ENCODE measurements at regions not wholly inside any gene's neighbourhood (a gene's known extent, or its start where the extent isn't known, plus 50 kb on each side); places are given as distances from the start of the nearest gene placed in this dataset.

- DNase-seq (ENCODE audit: low spot score), result no peak
Measured at GRCh38 chr6:18963439-18963838, 576.3 kb downstream of the RNF144B start.

GRCh38 chr6:18973251-18973650, 586.1 kb downstream of the RNF144B start:
- peak; percentile 12 for DNase-seq (ENCODE audit: low spot score)

- DNase-seq (ENCODE audit: low spot score), result no peak
Measured at GRCh38 chr6:18976091-18976490, 588.9 kb downstream of the RNF144B start.

- DNase-seq (ENCODE audit: low spot score), result no peak
Measured at GRCh38 chr6:18976966-18977365, 589.8 kb downstream of the RNF144B start.

- DNase-seq (ENCODE audit: low spot score), result no peak
Measured at GRCh38 chr6:18978337-18979128, 591.4 kb downstream of the RNF144B start.

- no peak for DNase-seq (ENCODE audit: low spot score)
Measured at GRCh38 chr6:18985061-18985460, 597.9 kb downstream of the RNF144B start.

GRCh38 chr6:18985996-18986395, 598.8 kb downstream of the RNF144B start:
- DNase-seq (ENCODE audit: low spot score), result no peak

GRCh38 chr6:18988636-18989035, 601.5 kb downstream of the RNF144B start:
- no peak for DNase-seq (ENCODE audit: low spot score)

- DNase-seq (ENCODE audit: low spot score), result peak; percentile 36
Measured at GRCh38 chr6:18990059-18990978, 603.2 kb downstream of the RNF144B start.

- DNase-seq (ENCODE audit: low spot score), result peak; percentile 39
Measured at GRCh38 chr6:18997375-18997826, 610.3 kb downstream of the RNF144B start.

- DNase-seq (ENCODE audit: low spot score), result no peak
Measured at GRCh38 chr6:19002976-19003560, 615.9 kb downstream of the RNF144B start.

- no peak for DNase-seq (ENCODE audit: low spot score)
Measured at GRCh38 chr6:19004176-19004575, 617.0 kb downstream of the RNF144B start.

- DNase-seq (ENCODE audit: low spot score), result no peak
Measured at GRCh38 chr6:19009769-19010168, 622.6 kb downstream of the RNF144B start.

GRCh38 chr6:19013026-19013705, 626.0 kb downstream of the RNF144B start:
- no peak for DNase-seq (ENCODE audit: low spot score)

GRCh38 chr6:19024737-19025136, 637.6 kb downstream of the RNF144B start:
- peak; percentile 37 for DNase-seq (ENCODE audit: low spot score)

GRCh38 chr6:19028201-19028600, 641.1 kb downstream of the RNF144B start:
- no peak for DNase-seq (ENCODE audit: low spot score)

- DNase-seq (ENCODE audit: low spot score), result peak; percentile 16
Measured at GRCh38 chr6:19032591-19033295, 645.6 kb downstream of the RNF144B start.

- no peak for DNase-seq (ENCODE audit: low spot score)
Measured at GRCh38 chr6:19033683-19034082, 646.5 kb downstream of the RNF144B start.

- DNase-seq (ENCODE audit: low spot score), result no peak
Measured at GRCh38 chr6:19034986-19035385, 647.8 kb downstream of the RNF144B start.

- DNase-seq (ENCODE audit: low spot score), result peak; percentile 30
Measured at GRCh38 chr6:19035461-19036195, 648.5 kb downstream of the RNF144B start.

GRCh38 chr6:19036196-19036555, 649.0 kb downstream of the RNF144B start:
- DNase-seq (ENCODE audit: low spot score), result no peak

All from cerebellar cortex (tissue), 1 donor.